ENCODE measurements at regions not wholly inside any gene's neighbourhood (a gene's known extent, or its start where the extent isn't known, plus 50 kb on each side); places are given as distances from the start of the nearest gene placed in this dataset.

DNA sequence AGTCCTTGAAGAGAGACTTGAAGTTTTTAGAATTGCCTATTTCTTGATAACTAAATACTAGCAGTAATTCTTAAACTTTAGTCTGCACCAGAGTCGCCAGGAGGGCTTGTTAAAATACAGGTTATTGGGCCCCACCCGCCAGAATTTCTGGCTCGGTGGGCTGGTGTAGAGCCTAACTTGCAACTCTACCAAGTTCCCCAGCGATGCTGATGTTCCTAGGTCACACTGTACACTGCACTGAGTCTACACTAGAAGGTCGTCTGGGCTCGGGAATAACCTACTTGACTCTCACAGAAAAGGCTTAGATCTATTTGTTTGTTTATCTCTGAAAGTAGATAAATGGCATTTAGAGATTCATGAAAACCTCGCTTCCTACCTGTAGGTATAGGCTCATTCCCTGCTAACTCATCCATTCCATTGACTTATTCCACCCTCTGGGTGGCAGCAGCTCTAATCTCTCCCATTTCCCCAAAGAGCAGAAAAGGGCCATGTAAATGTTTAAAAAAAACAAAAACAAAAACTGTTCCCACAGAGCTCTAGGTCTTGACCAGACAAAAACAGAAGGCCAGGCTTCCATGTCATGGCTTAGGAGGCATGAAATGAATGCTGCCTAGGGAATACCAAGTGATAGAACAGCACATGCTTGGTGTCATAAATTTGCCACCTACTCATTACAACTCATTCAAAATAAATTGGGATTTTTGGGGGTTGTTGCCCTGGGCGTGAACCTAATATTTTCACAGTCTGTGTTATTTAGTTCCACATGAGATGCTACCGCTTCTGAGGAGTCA, 292.1 kb downstream of the ADGB start:
- Histone ChIP-seq H3K27me3 (ENCODE audit: control insufficient read depth, insufficient read depth, low read length) (no peaks in the 10 kb centered on the region), H3K9me3 (ENCODE audit: control insufficient read depth, low read depth, low read length) (no peaks in the 10 kb centered on the region), H3K4me1 (ENCODE audit: control insufficient read depth, low read depth, low read length) (no peaks in the 10 kb centered on the region), H3K27ac (ENCODE audit: low read length) (no peak overlapping the region), H3K4me3 (ENCODE audit: low read length) (no peak overlapping the region), H3K36me3 (ENCODE audit: control insufficient read depth, low read depth, low read length) (no peaks in the 10 kb centered on the region), H3K9ac (ENCODE audit: low read length) (no peak overlapping the region)

DNA sequence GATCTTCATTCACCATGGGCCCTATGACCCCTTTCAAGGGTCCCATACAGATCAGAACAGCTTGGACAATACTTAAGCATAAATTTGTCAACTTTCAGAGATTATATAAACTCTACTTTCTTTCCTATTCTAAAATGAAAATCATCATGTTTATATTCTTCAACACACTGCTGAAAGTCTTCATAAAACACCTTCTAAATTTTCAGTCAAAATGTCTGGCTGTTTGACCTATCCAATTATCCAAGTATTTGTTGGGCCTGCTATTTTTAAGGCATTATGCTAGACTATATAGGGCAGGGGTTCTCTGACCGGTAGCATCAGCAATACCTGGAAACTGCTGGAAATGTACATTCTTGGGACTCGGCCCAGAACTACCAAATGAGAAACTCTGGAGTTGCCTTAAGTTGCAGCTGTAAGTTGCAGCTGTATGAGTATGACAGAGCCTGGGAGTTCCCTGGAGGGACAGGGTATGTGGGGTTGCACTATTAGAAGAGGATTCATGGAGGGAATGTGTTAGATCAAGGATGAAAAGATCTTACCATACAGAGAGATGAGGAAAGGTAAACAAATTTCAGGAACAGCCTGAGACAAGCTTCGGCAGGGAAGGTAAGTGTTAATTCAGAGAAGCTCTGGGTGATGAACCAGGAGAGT, 293.0 kb downstream of the ADGB start:
- no peak overlapping the region for H3K9ac ChIP-seq (ENCODE audit: low read length)
- no peaks in the 10 kb centered on the region for H3K9me3 ChIP-seq (ENCODE audit: control insufficient read depth, low read depth, low read length)
- H3K27me3 ChIP-seq (ENCODE audit: control insufficient read depth, insufficient read depth, low read length): no peaks in the 10 kb centered on the region
- H3K36me3 ChIP-seq (ENCODE audit: control insufficient read depth, low read depth, low read length): no peaks in the 10 kb centered on the region
- no peak overlapping the region for H3K27ac ChIP-seq (ENCODE audit: low read length)
- H3K4me3 ChIP-seq (ENCODE audit: low read length): no peak overlapping the region
- no peaks in the 10 kb centered on the region for H3K4me1 ChIP-seq (ENCODE audit: control insufficient read depth, low read depth, low read length)

DNA sequence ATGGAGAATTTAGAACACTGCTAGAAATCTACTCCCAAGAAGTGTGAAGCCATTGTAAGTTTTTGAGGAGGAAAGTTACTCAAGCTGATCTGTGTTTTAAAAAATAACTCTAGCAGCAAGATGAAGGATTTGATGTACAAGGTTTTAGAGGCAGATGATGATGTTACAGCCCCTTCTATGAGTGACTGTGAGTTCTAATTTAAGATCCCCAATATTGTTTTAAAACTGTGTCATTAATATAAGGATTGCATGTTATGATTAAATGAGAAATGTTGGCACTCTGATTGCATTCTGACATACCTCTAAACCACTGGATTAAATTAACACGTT, 293.5 kb downstream of the ADGB start:
- H3K4me3 ChIP-seq (ENCODE audit: low read length): no peak overlapping the region
- no peaks in the 10 kb centered on the region for H3K27me3 ChIP-seq (ENCODE audit: control insufficient read depth, insufficient read depth, low read length)
- H3K36me3 ChIP-seq (ENCODE audit: control insufficient read depth, low read depth, low read length): no peaks in the 10 kb centered on the region
- H3K9ac ChIP-seq (ENCODE audit: low read length): no peak overlapping the region
- H3K9me3 ChIP-seq (ENCODE audit: control insufficient read depth, low read depth, low read length): no peaks in the 10 kb centered on the region
- no peaks in the 10 kb centered on the region for H3K4me1 ChIP-seq (ENCODE audit: control insufficient read depth, low read depth, low read length)
- no peak overlapping the region for H3K27ac ChIP-seq (ENCODE audit: low read length)

DNA sequence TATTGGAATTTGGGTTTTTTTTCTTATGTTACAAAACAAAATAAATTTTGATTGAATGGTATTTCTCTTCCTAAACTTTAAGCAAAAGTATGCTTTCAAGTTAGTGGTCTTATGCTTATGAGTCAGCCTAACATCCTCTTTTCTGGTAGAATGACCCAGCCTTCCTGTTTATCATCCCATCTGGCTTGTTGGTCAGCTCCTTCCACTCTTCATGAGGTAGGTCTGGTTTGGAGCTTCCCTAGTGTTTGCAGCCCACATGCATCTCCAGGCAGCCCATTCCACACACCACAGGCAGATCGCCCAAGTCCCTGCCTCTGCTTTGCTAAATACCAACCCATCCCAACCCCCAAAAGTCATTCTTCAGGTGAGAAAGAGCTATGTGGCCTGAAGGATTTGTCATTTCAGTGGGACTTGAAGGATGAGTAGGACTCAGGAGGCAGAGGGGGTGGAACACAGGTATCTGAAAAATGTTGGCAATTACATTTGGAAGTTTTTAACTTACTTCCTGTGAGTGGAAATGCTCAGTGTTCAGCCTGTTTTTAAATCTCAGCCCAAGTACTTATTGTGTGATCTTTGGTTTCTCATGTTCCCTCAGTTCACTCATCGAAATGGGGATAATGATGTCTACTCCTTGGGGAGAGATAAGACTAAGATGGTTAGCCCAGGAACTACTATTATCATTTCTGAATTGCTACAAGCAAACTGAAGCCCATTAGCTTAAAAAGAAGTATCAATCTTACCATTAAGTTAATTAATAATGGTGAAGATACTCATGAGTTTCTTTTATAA, 294.0 kb downstream of the ADGB start:
- Histone ChIP-seq H3K9ac (ENCODE audit: low read length) (no peak overlapping the region), H3K36me3 (ENCODE audit: control insufficient read depth, low read depth, low read length) (no peaks in the 10 kb centered on the region), H3K27ac (ENCODE audit: low read length) (no peak overlapping the region), H3K4me3 (ENCODE audit: low read length) (no peak overlapping the region), H3K9me3 (ENCODE audit: control insufficient read depth, low read depth, low read length) (no peaks in the 10 kb centered on the region), H3K27me3 (ENCODE audit: control insufficient read depth, insufficient read depth, low read length) (no peaks in the 10 kb centered on the region), H3K4me1 (ENCODE audit: control insufficient read depth, low read depth, low read length) (no peaks in the 10 kb centered on the region)

DNA sequence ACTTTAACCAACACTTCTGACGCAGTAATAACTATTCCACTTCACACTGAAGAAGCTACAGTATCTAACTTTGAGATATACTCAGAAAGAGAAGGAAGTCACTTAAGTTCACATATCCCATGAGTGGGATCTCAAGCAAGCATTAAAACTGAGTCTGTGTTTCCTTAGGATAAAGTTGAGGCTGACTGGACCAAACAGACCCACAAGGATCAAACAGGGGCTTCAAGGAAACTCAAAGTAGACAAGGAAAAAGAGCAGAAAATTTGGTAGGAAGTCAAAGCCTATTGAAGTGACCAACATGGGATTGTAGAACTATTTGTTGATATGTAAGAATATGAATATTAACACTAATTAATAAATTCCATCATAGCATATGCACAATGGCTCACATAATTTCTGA, 294.9 kb downstream of the ADGB start:
- Histone ChIP-seq H3K9me3 (ENCODE audit: control insufficient read depth, low read depth, low read length) (no peaks in the 10 kb centered on the region), H3K27me3 (ENCODE audit: control insufficient read depth, insufficient read depth, low read length) (no peaks in the 10 kb centered on the region), H3K27ac (ENCODE audit: low read length) (no peak overlapping the region), H3K36me3 (ENCODE audit: control insufficient read depth, low read depth, low read length) (no peaks in the 10 kb centered on the region), H3K4me3 (ENCODE audit: low read length) (no peak overlapping the region), H3K4me1 (ENCODE audit: control insufficient read depth, low read depth, low read length) (no peaks in the 10 kb centered on the region), H3K9ac (ENCODE audit: low read length) (no peak overlapping the region)

DNA sequence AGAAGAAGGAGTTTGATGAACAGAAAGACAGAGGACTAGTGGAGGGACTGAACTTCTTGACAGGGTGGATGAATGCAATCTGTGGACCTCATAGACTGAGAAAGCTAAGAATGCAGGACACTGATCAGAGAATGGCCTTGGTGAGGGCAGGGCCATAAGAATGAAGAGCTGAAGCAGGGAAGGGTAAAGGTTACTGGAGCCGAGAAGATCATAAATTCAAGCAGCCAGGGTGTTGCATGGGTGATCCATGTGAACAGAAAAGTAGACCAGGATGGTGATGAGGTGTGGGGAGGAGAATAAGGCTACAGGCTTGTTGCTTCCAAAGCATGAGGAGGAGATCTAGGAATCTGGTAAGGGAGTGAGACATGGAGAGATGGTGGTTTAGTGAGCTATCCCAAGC, 295.9 kb downstream of the ADGB start:
- Histone ChIP-seq H3K9me3 (ENCODE audit: control insufficient read depth, low read depth, low read length) (no peaks in the 10 kb centered on the region), H3K36me3 (ENCODE audit: control insufficient read depth, low read depth, low read length) (no peaks in the 10 kb centered on the region), H3K4me3 (ENCODE audit: low read length) (no peak overlapping the region), H3K9ac (ENCODE audit: low read length) (no peak overlapping the region), H3K4me1 (ENCODE audit: control insufficient read depth, low read depth, low read length) (no peaks in the 10 kb centered on the region), H3K27me3 (ENCODE audit: control insufficient read depth, insufficient read depth, low read length) (no peaks in the 10 kb centered on the region), H3K27ac (ENCODE audit: low read length) (no peak overlapping the region)

DNA sequence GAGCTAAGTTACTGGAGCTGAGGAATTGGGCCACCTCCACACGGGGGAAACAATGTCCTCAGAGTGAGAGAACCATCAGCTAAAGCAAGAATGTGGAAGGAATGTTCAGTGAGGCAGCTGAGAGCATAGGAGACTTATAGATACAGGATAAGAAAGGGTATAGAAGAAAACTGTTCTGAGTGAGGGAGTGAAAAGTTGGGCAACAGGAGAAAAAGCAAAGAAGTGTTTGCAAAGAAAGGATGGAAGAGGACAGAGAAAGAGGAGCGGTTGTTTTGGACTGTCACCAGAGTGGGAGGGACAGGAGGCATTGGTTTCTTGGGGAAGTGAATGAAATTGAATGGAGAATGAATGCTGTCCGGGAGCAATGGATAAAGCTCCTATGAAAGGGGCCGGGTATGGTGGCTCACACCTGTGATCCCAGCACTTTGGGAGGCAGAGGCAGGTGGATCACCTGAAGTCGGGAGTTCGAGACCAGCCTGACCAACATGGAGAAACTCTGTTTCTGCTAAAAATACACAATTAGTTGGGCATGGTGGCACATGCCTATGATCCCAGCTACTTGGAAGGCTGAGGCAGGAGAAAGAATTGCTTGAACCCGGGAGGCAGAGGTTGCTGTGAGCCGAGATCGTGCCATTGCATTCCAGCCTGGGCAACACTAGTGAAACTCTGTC, 296.5 kb downstream of the ADGB start:
- no peaks in the 10 kb centered on the region for H3K36me3 ChIP-seq (ENCODE audit: control insufficient read depth, low read depth, low read length)
- H3K9ac ChIP-seq (ENCODE audit: low read length): no peak overlapping the region
- H3K4me1 ChIP-seq (ENCODE audit: control insufficient read depth, low read depth, low read length): no peaks in the 10 kb centered on the region
- no peak overlapping the region for H3K27ac ChIP-seq (ENCODE audit: low read length)
- H3K27me3 ChIP-seq (ENCODE audit: control insufficient read depth, insufficient read depth, low read length): no peaks in the 10 kb centered on the region
- no peaks in the 10 kb centered on the region for H3K9me3 ChIP-seq (ENCODE audit: control insufficient read depth, low read depth, low read length)
- H3K4me3 ChIP-seq (ENCODE audit: low read length): no peak overlapping the region

DNA sequence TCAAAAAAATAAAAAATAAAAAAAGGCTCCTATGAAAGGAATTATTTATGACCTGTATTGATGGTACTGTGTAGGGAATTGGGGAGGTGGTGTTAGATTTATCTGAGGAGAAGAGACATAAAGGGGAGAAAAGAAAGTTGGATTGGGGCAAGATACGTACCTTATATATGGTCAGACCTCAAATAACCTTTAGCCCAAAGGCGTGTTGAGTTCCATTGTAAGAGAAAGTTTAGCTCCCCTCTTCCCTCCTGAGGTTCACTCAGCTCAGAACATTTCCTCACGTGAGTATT, 296.9 kb downstream of the ADGB start:
- Histone ChIP-seq H3K9ac (ENCODE audit: low read length) (no peak overlapping the region), H3K4me3 (ENCODE audit: low read length) (no peak overlapping the region), H3K27ac (ENCODE audit: low read length) (no peak overlapping the region), H3K36me3 (ENCODE audit: control insufficient read depth, low read depth, low read length) (no peaks in the 10 kb centered on the region), H3K4me1 (ENCODE audit: control insufficient read depth, low read depth, low read length) (no peaks in the 10 kb centered on the region), H3K27me3 (ENCODE audit: control insufficient read depth, insufficient read depth, low read length) (no peaks in the 10 kb centered on the region), H3K9me3 (ENCODE audit: control insufficient read depth, low read depth, low read length) (no peaks in the 10 kb centered on the region)

DNA sequence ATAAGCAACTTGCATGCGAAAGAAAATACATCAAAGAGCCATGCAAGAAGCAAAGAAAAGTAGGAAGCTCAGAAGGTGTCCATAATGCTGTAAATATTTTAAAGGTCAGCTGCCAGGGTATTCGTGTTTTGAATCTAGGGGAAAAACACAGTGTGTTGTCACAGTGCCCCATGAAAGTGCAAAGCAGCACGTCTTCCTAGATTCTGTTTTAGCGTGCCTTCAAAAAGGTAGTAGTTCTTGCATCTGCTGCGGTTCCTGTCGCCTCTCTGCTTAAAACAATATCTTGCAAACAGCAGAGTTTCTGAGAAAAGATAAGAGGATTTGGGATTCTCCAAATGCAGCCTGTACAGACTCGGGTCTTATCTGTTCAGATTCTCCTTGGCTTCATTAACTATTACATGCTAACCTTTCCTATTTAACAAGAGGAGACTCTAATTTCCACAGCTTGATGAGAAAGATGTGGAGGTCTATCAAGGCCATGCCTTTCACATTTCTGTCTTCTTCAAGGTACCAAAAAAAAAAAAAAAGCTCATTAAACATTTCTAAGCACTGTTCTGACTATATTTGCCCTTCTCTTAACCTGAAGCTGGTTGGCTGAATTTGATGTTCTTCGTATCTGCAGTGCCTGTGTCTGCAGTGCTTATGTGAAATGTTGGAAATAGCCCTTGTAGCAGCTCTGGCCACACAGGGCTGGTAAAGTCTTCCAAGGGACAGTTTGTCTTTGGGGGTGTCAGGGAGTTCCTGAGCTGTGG, 297.5 kb downstream of the ADGB start:
- Histone ChIP-seq H3K4me1 (ENCODE audit: control insufficient read depth, low read depth, low read length) (no peaks in the 10 kb centered on the region), H3K4me3 (ENCODE audit: low read length) (no peak overlapping the region), H3K27me3 (ENCODE audit: control insufficient read depth, insufficient read depth, low read length) (no peaks in the 10 kb centered on the region), H3K9me3 (ENCODE audit: control insufficient read depth, low read depth, low read length) (no peaks in the 10 kb centered on the region), H3K27ac (ENCODE audit: low read length) (no peak overlapping the region), H3K36me3 (ENCODE audit: control insufficient read depth, low read depth, low read length) (no peaks in the 10 kb centered on the region), H3K9ac (ENCODE audit: low read length) (no peak overlapping the region)

DNA sequence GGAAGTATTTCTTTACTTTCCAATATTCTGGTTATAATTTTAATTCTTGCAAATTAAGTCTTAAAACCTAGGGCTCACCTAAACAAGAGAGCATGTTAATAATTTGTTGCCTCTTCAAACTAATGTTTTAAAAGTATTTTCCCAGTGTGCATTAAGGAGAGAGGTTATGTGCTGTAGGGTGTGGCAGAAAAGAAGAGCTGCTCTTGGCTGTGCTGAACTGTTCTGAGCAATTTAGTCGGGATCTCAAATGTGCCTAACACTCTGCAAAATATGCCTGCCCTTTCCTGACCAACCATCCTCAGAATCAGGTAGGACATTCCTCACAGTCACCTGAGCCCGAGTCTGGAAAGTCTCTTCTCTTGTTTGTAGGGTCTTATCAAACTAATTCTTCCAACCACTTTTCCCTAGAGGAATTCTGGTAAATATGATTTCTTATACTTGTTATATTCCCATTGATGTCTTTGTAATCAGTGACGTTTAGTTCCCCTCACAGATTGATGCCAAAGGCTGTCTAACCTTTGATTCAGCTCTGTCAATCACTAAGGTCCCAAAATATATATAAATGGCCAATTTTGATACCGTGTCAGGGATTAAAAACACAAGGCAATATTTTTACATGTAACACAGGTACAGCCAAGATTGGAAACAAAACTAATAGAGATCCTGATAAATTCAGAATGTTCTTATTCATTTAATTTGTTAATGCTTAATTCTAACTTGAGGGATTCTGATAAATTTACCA, 298.4 kb downstream of the ADGB start:
- H3K36me3 ChIP-seq (ENCODE audit: control insufficient read depth, low read depth, low read length): no peaks in the 10 kb centered on the region
- no peak overlapping the region for H3K4me3 ChIP-seq (ENCODE audit: low read length)
- no peaks in the 10 kb centered on the region for H3K27me3 ChIP-seq (ENCODE audit: control insufficient read depth, insufficient read depth, low read length)
- no peaks in the 10 kb centered on the region for H3K9me3 ChIP-seq (ENCODE audit: control insufficient read depth, low read depth, low read length)
- no peak overlapping the region for H3K27ac ChIP-seq (ENCODE audit: low read length)
- no peak overlapping the region for H3K9ac ChIP-seq (ENCODE audit: low read length)
- H3K4me1 ChIP-seq (ENCODE audit: control insufficient read depth, low read depth, low read length): no peaks in the 10 kb centered on the region
